Left lobe of liver (tissue), 2 donors: ENCODE measurements at regions not wholly inside any gene's neighbourhood (a gene's known extent, or its start where the extent isn't known, plus 50 kb on each side); places are given as distances from the start of the nearest gene placed in this dataset.

Source experiments
- ATAC-seq: fragments of 200-7000 bp; cut with Tn5 transposase; one replicate; pipeline ENCODE4 v1.9.1; 2020; ENCODE audit warnings: mild to moderate bottlenecking, moderate library complexity
- DNase-seq: peaks from one replicate; pipeline ENCODE4 v3.0.0-alpha.2; 2020; ENCODE audit warnings: low spot score
- donor health status: DM: no; HTN: no; CAD: no; lungs with moderate emphysema.
- donor health status: DM: no; HTN: yes; CAD: no.

GRCh38 chr20:40457404-40457803 is 231.6 kb downstream of the MAFB start:
- DNase-seq (no peak), ATAC-seq (no peak)

- DNase-seq (no peak), ATAC-seq (no peak)
Observed at GRCh38 chr20:40452758-40453157, 236.3 kb downstream of the MAFB start.

GRCh38 chr20:40451552-40451951 is 237.5 kb downstream of the MAFB start:
- DNase-seq, result no peak
- no peak for ATAC-seq

GRCh38 chr20:40449974-40450616 is 238.9 kb downstream of the MAFB start:
- DNase-seq, result no peak
- no peak for ATAC-seq

- no peak for DNase-seq
- ATAC-seq, result no peak
Observed at GRCh38 chr20:40449144-40449690, 239.8 kb downstream of the MAFB start.

GRCh38 chr20:40446888-40447287 is 242.1 kb downstream of the MAFB start:
- DNase-seq, result no peak
- peak; percentile 81 for ATAC-seq

GRCh38 chr20:40444516-40444915 is 244.5 kb downstream of the MAFB start:
- no peak for ATAC-seq

GRCh38 chr20:40443753-40444152 is 245.3 kb downstream of the MAFB start:
- DNase-seq (no peak), ATAC-seq (no peak)

More at GRCh38 chr20:40444516-40444915, 244.5 kb downstream of the MAFB start:
- DNase-seq, result no peak

GRCh38 chr20:40442181-40442963 is 246.7 kb downstream of the MAFB start:
- no peak for DNase-seq
- ATAC-seq, result peak; percentile 46

- no peak for DNase-seq
- ATAC-seq, result no peak
Observed at GRCh38 chr20:40441771-40442170, 247.3 kb downstream of the MAFB start.

- DNase-seq, result no peak
Observed at GRCh38 chr20:40438161-40438830, 250.7 kb downstream of the MAFB start.

GRCh38 chr20:40436011-40436410 is 253.0 kb downstream of the MAFB start:
- DNase-seq, result no peak
- no peak for ATAC-seq

More at GRCh38 chr20:40438161-40438830, 250.7 kb downstream of the MAFB start:
- ATAC-seq, result no peak

- ATAC-seq, result no peak
Observed at GRCh38 chr20:40435146-40435895, 253.7 kb downstream of the MAFB start.

GRCh38 chr20:40434122-40434521 is 254.9 kb downstream of the MAFB start:
- ATAC-seq, result peak; percentile 84
- no peak for DNase-seq

More at GRCh38 chr20:40435146-40435895, 253.7 kb downstream of the MAFB start:
- no peak for DNase-seq

- ATAC-seq, result no peak
Observed at GRCh38 chr20:40433341-40433861, 255.6 kb downstream of the MAFB start.

GRCh38 chr20:40431611-40432010 is 257.4 kb downstream of the MAFB start:
- no peak for ATAC-seq
- no peak for DNase-seq

More at GRCh38 chr20:40433341-40433861, 255.6 kb downstream of the MAFB start:
- no peak for DNase-seq

GRCh38 chr20:40431112-40431511 is 257.9 kb downstream of the MAFB start:
- no peak for ATAC-seq
- no peak for DNase-seq

GRCh38 chr20:40427026-40427425 is 262.0 kb downstream of the MAFB start:
- DNase-seq, result no peak
- no peak for ATAC-seq

- no peak for ATAC-seq
Observed at GRCh38 chr20:40424695-40425094, 264.3 kb downstream of the MAFB start.

GRCh38 chr20:40422656-40423055 is 266.4 kb downstream of the MAFB start:
- ATAC-seq (no peak), DNase-seq (no peak)

More at GRCh38 chr20:40424695-40425094, 264.3 kb downstream of the MAFB start:
- DNase-seq, result no peak
